H1 (cell line): ENCODE measurements at regions not wholly inside any gene's neighbourhood (a gene's known extent, or its start where the extent isn't known, plus 50 kb on each side); places are given as distances from the start of the nearest gene placed in this dataset.

Experiments used
- CTCF ChIA-PET: fragments of 300-600 bp; sonication (Branson Sonifier 250); formaldehyde crosslinking; loops from one replicate; lab custom pipeline; 2021; ENCODE audit not compliant: partially characterized antibody; lab: Charles Lee
- POLR2A ChIA-PET: fragments of 300-600 bp; sonication (Branson Sonifier 250); formaldehyde crosslinking; loops from one replicate; lab custom pipeline; 2021; ENCODE audit warnings: inconsistent platforms; ENCODE audit not compliant: partially characterized antibody; lab: Charles Lee
- DNase-seq, 2 experiments: peaks; one replicate each; pipeline versions ENCODE4 v3.0.0 to v3.0.0-alpha.2; 2010 to 2022; ENCODE audit warnings: low spot score in 2 of 2, low read depth in 1 of 2, mixed read lengths in 1 of 2
- FAIRE-seq: peaks from 2 replicates; lab custom pipeline; 2011; peaks lifted over from hg19 to GRCh38; lab: Jason Lieb, UNC
- H2AFZ ChIP-seq: 2 replicates; pipeline ENCODE4 v1.8.1; 2012; ENCODE audit warnings: low read length, inconsistent platforms
- H2AK5ac ChIP-seq: 2 replicates; pipeline ENCODE4 v1.6.1; 2013; ENCODE audit warnings: low read depth, low read length
- H2BK120ac ChIP-seq: replicated peaks from 2 replicates; pipeline ENCODE3; 2013; ENCODE audit warnings: low read depth, low read length, inconsistent platforms
- H2BK12ac ChIP-seq: 2 replicates; pipeline ENCODE4 v1.6.1; 2013; ENCODE audit warnings: low read depth, low read length
- H2BK15ac ChIP-seq: 2 replicates; pipeline ENCODE4 v1.6.1; 2013; ENCODE audit warnings: low read length
- H2BK20ac ChIP-seq: 2 replicates; pipeline ENCODE4 v1.6.1; 2013; ENCODE audit warnings: low read length
- H2BK5ac ChIP-seq: 2 replicates; pipeline ENCODE4 v1.6.1; 2013; ENCODE audit warnings: low read depth, low read length
- H3K14ac ChIP-seq: 2 replicates; pipeline ENCODE4 v1.6.1; 2013; ENCODE audit warnings: inconsistent platforms; ENCODE audit not compliant: insufficient read length
- H3K18ac ChIP-seq: 2 replicates; pipeline ENCODE4 v1.6.1; 2013; ENCODE audit warnings: low read length; ENCODE audit errors: extremely low read depth
- H3K23ac ChIP-seq: 2 replicates; pipeline ENCODE4 v1.6.1; 2013; ENCODE audit warnings: inconsistent platforms; ENCODE audit not compliant: insufficient read length
- H3K23me2 ChIP-seq: 2 replicates; pipeline ENCODE4 v1.6.1; 2013; ENCODE audit warnings: low read depth, low read length
- H3K27ac ChIP-seq: 2 replicates; pipeline ENCODE4 v1.6.1; 2011; ENCODE audit warnings: low read depth, low read length, inconsistent platforms
- H3K27me3 ChIP-seq, 4 experiments: replicated peaks in 1 of 4; 1 replicate in 1 of 4; 2 replicates in 3 of 4; pipeline versions ENCODE4 v1.6.1 to v1.8.1; 2011 to 2013; ENCODE audit warnings: low read length in 3 of 4, mild to moderate bottlenecking in 3 of 4, inconsistent platforms in 2 of 4, mixed read lengths in 2 of 4, moderate library complexity in 1 of 4; ENCODE audit not compliant: control insufficient read depth in 3 of 4, insufficient read depth in 3 of 4; ENCODE audit errors: extremely low read depth in 1 of 4
- H3K36me3 ChIP-seq, 4 experiments: 2 replicates each; pipeline versions ENCODE4 v1.6.1 to v1.8.1; 2011 to 2013; ENCODE audit warnings: mild to moderate bottlenecking in 4 of 4, low read length in 3 of 4, moderate library complexity in 2 of 4, control low read depth in 1 of 4, inconsistent platforms in 1 of 4; ENCODE audit not compliant: insufficient read depth in 4 of 4, control insufficient read depth in 2 of 4
- H3K4ac ChIP-seq: replicated peaks from 2 replicates; pipeline ENCODE3; 2013; ENCODE audit warnings: low read length, low read depth, mixed read lengths, inconsistent platforms; ENCODE audit not compliant: insufficient read length
- H3K4me1 ChIP-seq, 4 experiments: replicated peaks in 1 of 4; 1 replicate in 1 of 4; 2 replicates in 3 of 4; pipeline versions ENCODE4 v1.6.1 to v1.8.1; 2011 to 2013; ENCODE audit warnings: low read length in 3 of 4, inconsistent platforms in 2 of 4, mixed read lengths in 1 of 4; ENCODE audit not compliant: insufficient read depth in 4 of 4, control insufficient read depth in 3 of 4
- H3K4me2 ChIP-seq, 2 experiments: 2 replicates each; pipeline versions ENCODE4 v1.6.1 to v1.8.1; 2011 to 2013; ENCODE audit warnings: low read depth in 2 of 2, low read length in 2 of 2, control low read depth in 1 of 2, inconsistent platforms in 1 of 2, mild to moderate bottlenecking in 1 of 2; ENCODE audit not compliant: insufficient read depth in 1 of 2
- H3K4me3 ChIP-seq, 4 experiments: fragments of 200-600, 300-600 bp in 1 of 4; sonication (generic), shearing (Covaris generic), sonication (Bioruptor Twin) in 1 of 4; 2 replicates each; pipeline versions ENCODE4 v1.5.1 to v1.8.1; 2011 to 2016; ENCODE audit warnings: low read length in 4 of 4, low read depth in 3 of 4, control low read depth in 2 of 4, inconsistent platforms in 2 of 4, mild to moderate bottlenecking in 2 of 4, mixed read lengths in 1 of 4, moderate library complexity in 1 of 4; ENCODE audit not compliant: insufficient read depth in 2 of 4; ENCODE audit errors: extremely low read depth in 1 of 4
- H3K56ac ChIP-seq: replicated peaks from 2 replicates; pipeline ENCODE3; 2013; ENCODE audit warnings: low read depth, mild to moderate bottlenecking, mixed read lengths, low read length, inconsistent platforms; ENCODE audit not compliant: insufficient read length
- H3K79me1 ChIP-seq: 2 replicates; pipeline ENCODE4 v1.6.1; 2013; ENCODE audit warnings: low read depth, low read length, control low read depth
- H3K79me2 ChIP-seq, 2 experiments: 2 replicates each; pipeline versions ENCODE4 v1.6.1 to v1.8.1; 2012 to 2013; ENCODE audit warnings: low read length in 2 of 2, mild to moderate bottlenecking in 2 of 2, inconsistent platforms in 1 of 2; ENCODE audit not compliant: insufficient read depth in 2 of 2, control insufficient read depth in 1 of 2
- H3K9ac ChIP-seq, 4 experiments: replicated peaks in 1 of 4; 1 replicate in 1 of 4; 2 replicates in 3 of 4; pipeline versions ENCODE4 v1.6.1 to v1.8.1; 2011 to 2013; ENCODE audit warnings: low read depth in 3 of 4, low read length in 3 of 4, control low read depth in 2 of 4, mild to moderate bottlenecking in 2 of 4, moderate library complexity in 2 of 4, inconsistent platforms in 1 of 4; ENCODE audit errors: extremely low read depth in 1 of 4
- H3K9me3 ChIP-seq, 2 experiments: 2 replicates each; pipeline versions ENCODE4 v1.6.1 to v1.8.1; 2012 to 2013; ENCODE audit warnings: mild to moderate bottlenecking in 2 of 2, moderate library complexity in 2 of 2, control low read depth in 1 of 2, inconsistent platforms in 1 of 2, low read depth in 1 of 2, low read length in 1 of 2, mixed read lengths in 1 of 2; ENCODE audit not compliant: insufficient read depth in 2 of 2
- H4K20me1 ChIP-seq, 2 experiments: replicated peaks in 1 of 2; 2 replicates each; pipeline versions ENCODE3 to v1.8.1; 2011 to 2013; ENCODE audit warnings: inconsistent platforms in 2 of 2, low read length in 2 of 2, mild to moderate bottlenecking in 1 of 2; ENCODE audit not compliant: insufficient read depth in 2 of 2, control insufficient read depth in 1 of 2
- H4K5ac ChIP-seq: 2 replicates; pipeline ENCODE4 v1.6.1; 2013; ENCODE audit warnings: low read length, low read depth, mixed read lengths, inconsistent platforms; ENCODE audit not compliant: insufficient read length
- H4K8ac ChIP-seq: 2 replicates; pipeline ENCODE4 v1.8.0; 2013; ENCODE audit warnings: mild to moderate bottlenecking, moderate library complexity, low read length, inconsistent platforms; ENCODE audit not compliant: insufficient read depth; ENCODE audit errors: extremely low read depth
- H4K91ac ChIP-seq: replicated peaks from 2 replicates; pipeline ENCODE3; 2013; ENCODE audit warnings: low read length, mixed read lengths, inconsistent platforms; ENCODE audit not compliant: insufficient read length
- BRCA1 ChIP-seq: IDR thresholded peaks from 2 replicates; pipeline ENCODE4 v1.6.1; 2012; ENCODE audit warnings: low read depth, low read length, improper control_type of control experiment
- EZH2 ChIP-seq: fragments of 200-600 bp; sonication (generic); IDR thresholded peaks from 2 replicates; pipeline ENCODE4 v1.7.1; 2012; ENCODE audit warnings: low read depth, mild to moderate bottlenecking, moderate library complexity, low read length, inconsistent platforms; ENCODE audit not compliant: severe bottlenecking
- PHF8 ChIP-seq: fragments of 200-600 bp; sonication (generic); conservative IDR thresholded peaks from 2 replicates; pipeline ENCODE4 v1.7.1; 2012; ENCODE audit warnings: low read depth, mild to moderate bottlenecking, inconsistent platforms, low read length, moderate library complexity
- POLR2AphosphoS5 ChIP-seq: IDR thresholded peaks from 2 replicates; pipeline ENCODE4 v1.6.1; 2011; ENCODE audit warnings: low read depth, low read length

GRCh38 chr17:53006006-53006405, 816.7 kb upstream of the KIF2B start (continued):
- TF ChIP-seq EZH2 (no peak), POLR2AphosphoS5 (no peak)

DNA sequence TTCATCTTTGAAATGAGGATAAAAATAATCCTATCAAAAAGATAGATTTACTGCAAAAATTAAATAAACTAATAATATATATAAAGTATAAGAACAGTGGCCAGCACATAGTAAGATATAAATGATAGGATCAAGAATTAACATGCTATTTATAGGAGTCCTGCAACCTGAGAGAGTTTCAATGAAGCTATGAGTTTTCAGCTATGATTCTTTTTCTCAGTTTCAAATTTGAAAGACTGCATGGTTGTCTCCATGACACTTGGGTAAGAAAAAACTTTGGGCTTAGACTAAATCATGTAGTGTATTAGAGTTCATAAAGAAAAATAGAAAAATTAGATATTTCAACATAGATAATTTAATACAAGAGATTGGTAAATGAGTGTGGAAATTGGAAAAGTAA, 817.8 kb upstream of the KIF2B start:
- H3K36me3 ChIP-seq, result no peaks in the 10 kb centered on the region
- no peaks in the 10 kb centered on the region for H3K27me3 ChIP-seq
- no peak overlapping the region for H4K91ac ChIP-seq
- no peak overlapping the region for H2BK15ac ChIP-seq
- H3K18ac ChIP-seq, result no peak overlapping the region
- H4K5ac ChIP-seq, result no peak overlapping the region
- no peaks in the 10 kb centered on the region for H3K23me2 ChIP-seq
- no peak overlapping the region for H3K14ac ChIP-seq
- H3K23ac ChIP-seq, result no peak overlapping the region
- no peaks in the 10 kb centered on the region for H3K79me1 ChIP-seq
- H2AFZ ChIP-seq, result no peak overlapping the region
- no peak overlapping the region for H2BK120ac ChIP-seq
- H4K8ac ChIP-seq, result no peak overlapping the region
- DNase-seq, result no peak
- H3K9me3 ChIP-seq, result no peaks in the 10 kb centered on the region
- POLR2A ChIA-PET, result no interaction called here
- H3K4me1 ChIP-seq, result no peaks in the 10 kb centered on the region
- CTCF ChIA-PET, result no interaction called here
- H4K20me1 ChIP-seq, result no peaks in the 10 kb centered on the region
- H3K9ac ChIP-seq, result no peak overlapping the region
- H2BK20ac ChIP-seq, result no peak overlapping the region
- H3K4me2 ChIP-seq, result no peak overlapping the region
- no peak overlapping the region for H3K27ac ChIP-seq
- H3K56ac ChIP-seq, result no peak overlapping the region
- no peak for FAIRE-seq
- no peak overlapping the region for H2AK5ac ChIP-seq
- H2BK5ac ChIP-seq, result no peak overlapping the region
- H3K79me2 ChIP-seq, result no peaks in the 10 kb centered on the region
- no peak overlapping the region for H2BK12ac ChIP-seq
- H3K4me3 ChIP-seq, result no peak overlapping the region
- H3K4ac ChIP-seq, result no peak overlapping the region
- TF ChIP-seq PHF8 (no peak), BRCA1 (no peak)
